ENCODE measurements at regions not wholly inside any gene's neighbourhood (a gene's known extent, or its start where the extent isn't known, plus 50 kb on each side); places are given as distances from the start of the nearest gene placed in this dataset.

GRCh38 chr7:21063106-21063505 lies 276.4 kb upstream of the SP8 start:
- Histone ChIP-seq H2BK5ac (ENCODE audit: low read depth, low read length, poor library complexity, severe bottlenecking) (no peak overlapping the region), H4K5ac (ENCODE audit: low read depth, low read length) (no peak overlapping the region), H3K9me3 (ENCODE audit: control insufficient read depth, insufficient read depth, low read length) (peaks cover 11% of the 10 kb centered on the region; the same call in 1 of the 2 replicates), H4K20me1 (ENCODE audit: insufficient read depth, low read length) (no peaks in the 10 kb centered on the region), H3K27me3 (ENCODE audit: control insufficient read depth, insufficient read depth, low read length) (no peaks in the 10 kb centered on the region), H2AK5ac (ENCODE audit: low read depth, low read length) (no peak overlapping the region), H3K23ac (ENCODE audit: low read depth, low read length) (no peak overlapping the region), H4K8ac (ENCODE audit: low read depth in 2 of 2, low read length in 2 of 2) (no peak overlapping the region), H3K36me3 (ENCODE audit: control insufficient read depth, insufficient read depth, low read length) (no peaks in the 10 kb centered on the region), H3K4me2 (ENCODE audit: low read depth, low read length) (no peak overlapping the region), H3K4me1 (ENCODE audit: control insufficient read depth, insufficient read depth, low read length) (no peaks in the 10 kb centered on the region), H3K79me1 (ENCODE audit: low read depth in 1 of 2, low read length in 2 of 2) (no peaks in the 10 kb centered on the region), H2BK120ac (ENCODE audit: low read depth, low read length) (no peak overlapping the region), H3K9me1 (ENCODE audit: insufficient read depth, low read length) (no peaks in the 10 kb centered on the region), H3K14ac (replicated peaks; ENCODE audit: low read depth, low read length) (no peak overlapping the region), H3K27ac (ENCODE audit: insufficient read depth, low read length) (no peak overlapping the region), H4K91ac (ENCODE audit: insufficient read depth, low read depth, low read length) (no peak overlapping the region), H2AK9ac (replicated peaks; ENCODE audit: low read depth, low read length, poor library complexity) (no peak overlapping the region), H3K9ac (ENCODE audit: low read depth, low read length) (no peak overlapping the region), H2BK15ac (ENCODE audit: low read depth, low read length) (no peak overlapping the region), H3K18ac (ENCODE audit: low read depth, low read length) (no peak overlapping the region), H2AFZ (replicated peaks; ENCODE audit: low read length, poor library complexity) (no peak overlapping the region), H3K4ac (ENCODE audit: low read depth, low read length) (no peak overlapping the region), H2BK20ac (ENCODE audit: low read depth, low read length) (no peak overlapping the region), H3K56ac (ENCODE audit: extremely low read depth, insufficient read depth, low read length) (no peak overlapping the region), H3K4me3 (ENCODE audit: insufficient read depth, low read depth, low read length) (no peak overlapping the region)
- POLR2A ChIA-PET (ENCODE audit: unreplicated experiment) = no interaction called here
- intact Hi-C loops (cut with micrococcal nuclease) (no loop called here), in situ Hi-C loops (cut with MboI; ENCODE audit: low sequenced_read_pairs) (no loop called here), dilution Hi-C loops (cut with HindIII; ENCODE audit: low sequenced_read_pairs, unreplicated experiment) (no loop called here)
- no CpG with 5 or more reads among the region's 2 CpGs for WGBS, 2 experiments (ENCODE audit: extremely low coverage in 2 of 2, insufficient read length in 1 of 2)
- no peak for ATAC-seq (ENCODE audit: low read depth)
- CTCF ChIA-PET = no interaction called here
- no peak for DNase-seq
- no peak for TF ChIP-seq RFX5 (IDR thresholded peaks at IDR 0.05; ENCODE audit: low read depth, low read length)
- no peak for TF ChIP-seq SMC3 (IDR thresholded peaks at IDR 0.05; ENCODE audit: low read depth, low read length)
- BruUV-seq (replicated peaks) = no TSS peak
